Omental fat pad (tissue), 3 donors: ENCODE measurements at regions not wholly inside any gene's neighbourhood (a gene's known extent, or its start where the extent isn't known, plus 50 kb on each side); places are given as distances from the start of the nearest gene placed in this dataset.

Experiments used
- ATAC-seq: fragments of 150-250 bp; one replicate; pipeline ENCODE4 v1.9.1; 2016; ENCODE audit warnings: mild to moderate bottlenecking, moderate library complexity; ENCODE audit not compliant: low FRiP score
- DNase-seq: peaks from one replicate; pipeline ENCODE4 v3.0.0-alpha.2; 2019; ENCODE audit warnings: low spot score
- TF ChIP-seq, protein P1 (sequence below), 3 donors: fragments of 450-650 bp; IDR thresholded peaks; one replicate each; pipeline ENCODE4 v1.5.1; 2016 to 2017; ENCODE audit warnings: antibody characterized with exemption in 3 of 3, mild to moderate bottlenecking in 3 of 3, moderate library complexity in 2 of 3

DNA sequence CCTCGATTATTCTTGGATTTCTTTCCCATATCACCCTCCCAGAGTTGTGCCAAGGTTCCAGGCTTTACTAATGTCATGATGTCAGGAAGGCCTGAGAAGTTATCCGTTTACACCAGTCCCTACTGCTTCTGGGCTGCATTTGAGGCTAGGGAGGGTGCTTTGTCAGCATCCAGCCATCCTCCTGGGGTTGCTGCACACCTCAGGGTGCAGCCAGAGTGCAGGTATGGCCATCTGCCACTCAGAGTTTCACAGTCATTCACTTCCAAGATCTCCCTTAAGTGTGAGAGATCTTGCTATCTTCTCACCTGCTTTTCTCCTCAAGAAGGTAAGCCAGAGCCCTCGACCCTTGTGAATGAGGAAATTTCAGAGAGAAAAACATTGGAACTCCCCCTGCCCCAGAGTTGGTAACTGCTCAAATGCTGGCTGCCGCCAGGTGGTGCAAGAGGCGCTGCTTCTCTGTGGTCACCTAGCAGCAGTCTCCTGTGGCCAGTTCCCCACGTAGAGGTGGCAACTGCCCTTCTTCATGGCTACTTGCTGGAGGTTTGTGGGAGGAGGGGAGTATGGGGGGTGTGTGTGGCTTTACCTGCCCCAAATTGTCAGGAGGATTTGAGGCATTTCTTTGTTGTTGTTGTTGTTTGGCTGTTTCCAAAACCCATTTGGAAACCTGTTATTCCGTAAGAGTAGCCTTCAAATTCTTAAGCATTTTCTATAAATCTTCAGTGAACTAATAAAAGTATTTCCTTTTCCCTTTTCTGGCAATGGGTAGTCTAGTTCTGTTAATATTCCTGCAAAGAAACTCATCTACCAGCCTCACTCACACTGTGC lies 259.6 kb upstream of the DMRT1 start:
- TF ChIP-seq, protein P1, sequence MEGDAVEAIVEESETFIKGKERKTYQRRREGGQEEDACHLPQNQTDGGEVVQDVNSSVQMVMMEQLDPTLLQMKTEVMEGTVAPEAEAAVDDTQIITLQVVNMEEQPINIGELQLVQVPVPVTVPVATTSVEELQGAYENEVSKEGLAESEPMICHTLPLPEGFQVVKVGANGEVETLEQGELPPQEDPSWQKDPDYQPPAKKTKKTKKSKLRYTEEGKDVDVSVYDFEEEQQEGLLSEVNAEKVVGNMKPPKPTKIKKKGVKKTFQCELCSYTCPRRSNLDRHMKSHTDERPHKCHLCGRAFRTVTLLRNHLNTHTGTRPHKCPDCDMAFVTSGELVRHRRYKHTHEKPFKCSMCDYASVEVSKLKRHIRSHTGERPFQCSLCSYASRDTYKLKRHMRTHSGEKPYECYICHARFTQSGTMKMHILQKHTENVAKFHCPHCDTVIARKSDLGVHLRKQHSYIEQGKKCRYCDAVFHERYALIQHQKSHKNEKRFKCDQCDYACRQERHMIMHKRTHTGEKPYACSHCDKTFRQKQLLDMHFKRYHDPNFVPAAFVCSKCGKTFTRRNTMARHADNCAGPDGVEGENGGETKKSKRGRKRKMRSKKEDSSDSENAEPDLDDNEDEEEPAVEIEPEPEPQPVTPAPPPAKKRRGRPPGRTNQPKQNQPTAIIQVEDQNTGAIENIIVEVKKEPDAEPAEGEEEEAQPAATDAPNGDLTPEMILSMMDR (IDR thresholded peaks at IDR 0.05) = no peak
- DNase-seq (no peak), ATAC-seq (no peak)

GRCh38 chr9:582775-583174 lies 258.7 kb upstream of the DMRT1 start:
- DNase-seq = no peak

DNA sequence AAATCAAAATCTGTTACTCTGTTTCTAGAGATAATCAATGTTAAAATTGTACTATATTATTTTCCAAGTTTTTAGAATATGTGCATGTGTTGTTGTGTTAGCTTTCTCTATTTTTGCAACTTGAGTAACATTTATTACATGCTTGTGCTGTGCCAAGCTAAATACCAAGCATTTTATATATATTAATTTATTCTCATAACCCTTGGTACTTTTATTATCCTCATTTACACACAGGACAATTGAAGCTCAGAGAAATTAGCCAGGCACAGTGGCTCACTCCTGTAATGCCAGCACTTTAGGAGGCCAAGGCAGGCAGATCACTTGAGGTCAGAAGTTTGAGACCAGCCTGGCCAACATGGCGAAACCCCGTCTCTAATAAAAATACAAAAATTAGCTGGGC lies 254.0 kb upstream of the DMRT1 start:
- DNase-seq (no peak), ATAC-seq (no peak)
- TF ChIP-seq, protein P1 (IDR thresholded peaks at IDR 0.05) = no peak

More at GRCh38 chr9:582775-583174, 258.7 kb upstream of the DMRT1 start:
- no peak for ATAC-seq
- TF ChIP-seq, protein P1 (IDR thresholded peaks at IDR 0.05) = no peak

DNA sequence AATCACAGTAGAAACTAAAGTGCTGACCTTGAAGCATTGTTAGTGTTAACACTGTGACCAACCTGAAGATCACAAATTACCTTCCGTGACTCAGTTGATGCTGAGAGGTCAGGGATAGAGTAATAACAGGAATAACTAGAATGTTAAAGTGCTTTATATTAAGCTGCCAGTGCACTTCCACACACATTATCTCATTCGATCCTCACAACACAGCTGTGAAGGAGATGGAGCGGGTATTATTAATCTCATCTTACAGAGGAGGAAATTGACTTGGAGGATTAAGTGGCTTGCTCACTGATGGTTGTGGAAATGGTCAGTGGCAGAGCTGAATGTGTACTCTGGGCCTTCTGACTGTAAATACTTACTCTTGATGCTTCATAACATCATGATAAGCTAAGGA lies 252.5 kb upstream of the DMRT1 start:
- TF ChIP-seq, protein P1 (IDR thresholded peaks at IDR 0.05) = no peak
- DNase-seq = no peak
- ATAC-seq = no peak

DNA sequence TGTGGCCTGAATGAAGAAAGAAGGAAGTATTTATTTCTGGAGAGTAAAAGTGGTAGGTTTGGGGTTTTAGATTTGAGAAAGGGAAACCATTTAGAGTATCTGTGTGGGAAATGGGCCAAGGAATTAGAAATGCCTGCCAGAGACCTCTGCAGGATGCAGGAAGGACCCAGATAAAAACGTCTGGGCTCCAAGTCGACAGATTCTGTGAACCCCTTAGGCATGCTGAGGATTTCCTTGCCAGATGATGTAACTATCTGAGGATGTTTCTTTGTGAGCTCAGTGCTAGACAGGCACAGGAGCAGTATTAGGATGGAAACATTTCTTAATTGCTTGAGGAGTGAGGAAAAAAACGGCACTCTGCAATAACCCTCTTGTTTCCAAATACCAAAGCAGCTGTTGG lies 251.8 kb upstream of the DMRT1 start:
- ATAC-seq = peak; percentile 79
- TF ChIP-seq, protein P1 (IDR thresholded peaks at IDR 0.05) = no peak
- DNase-seq = no peak

DNA sequence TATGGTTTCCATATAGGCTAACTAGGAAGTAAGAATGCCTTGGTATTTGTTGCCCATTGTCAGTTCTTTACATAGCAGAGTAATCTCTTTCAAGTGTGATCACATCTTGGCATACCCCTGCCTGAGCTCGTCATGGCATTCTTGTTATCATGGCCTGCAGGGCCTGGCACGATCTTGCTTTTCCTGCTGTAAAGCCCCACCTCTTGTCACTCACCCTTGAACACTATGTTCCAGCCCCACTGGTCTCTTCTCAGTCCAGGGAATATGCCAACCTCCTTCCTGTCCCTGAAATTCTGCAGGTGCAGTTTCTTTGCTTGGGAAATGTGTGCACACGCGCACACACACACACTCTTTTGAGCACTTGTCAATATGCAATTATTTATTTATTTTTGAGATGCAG lies 250.2 kb upstream of the DMRT1 start:
- no peak for ATAC-seq
- TF ChIP-seq, protein P1 (IDR thresholded peaks at IDR 0.05) = no peak
- DNase-seq = no peak

DNA sequence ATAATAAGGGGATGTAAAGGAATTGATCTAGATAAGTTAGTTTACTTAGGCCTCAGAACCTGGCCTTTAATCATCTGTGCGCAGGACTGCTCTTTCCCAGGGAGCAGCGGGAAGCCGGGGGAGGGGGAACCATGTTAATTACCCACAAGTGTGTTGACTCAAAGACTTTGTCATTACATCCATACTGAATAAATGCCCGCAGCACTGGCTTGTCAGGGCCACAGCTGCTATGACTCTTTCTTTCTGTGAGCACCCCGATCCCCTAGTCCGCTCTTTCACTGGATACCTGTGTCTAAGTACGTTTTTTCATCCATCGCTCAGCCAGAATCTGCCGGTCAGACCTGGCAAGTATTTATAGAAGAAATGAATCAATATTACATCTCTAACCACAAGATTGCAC lies 249.3 kb upstream of the DMRT1 start:
- DNase-seq (no peak), ATAC-seq (no peak)
- TF ChIP-seq, protein P1 (IDR thresholded peaks at IDR 0.05) = no peak
